Bronchial epithelial cell (primary cell): ENCODE measurements at regions not wholly inside any gene's neighbourhood (a gene's known extent, or its start where the extent isn't known, plus 50 kb on each side); places are given as distances from the start of the nearest gene placed in this dataset.

Source experiments
- DNase-seq: peaks from one replicate; pipeline ENCODE4 v3.0.0-alpha.2; 2010; ENCODE audit warnings: low read depth
- FAIRE-seq: peaks from 2 replicates; lab custom pipeline; 2011; peaks lifted over from hg19 to GRCh38; lab: Jason Lieb, UNC
- H3K27me3 ChIP-seq: 2 replicates; pipeline ENCODE4 v1.5.1; 2011; ENCODE audit warnings: low read length; ENCODE audit not compliant: control insufficient read depth, insufficient read depth
- H3K36me3 ChIP-seq: 2 replicates; pipeline ENCODE4 v1.5.1; 2011; ENCODE audit warnings: low read length; ENCODE audit not compliant: control insufficient read depth, insufficient read depth
- H3K4me3 ChIP-seq: 2 replicates; pipeline ENCODE4 v1.5.1; 2011; ENCODE audit warnings: mild to moderate bottlenecking, low read depth, low read length, control low read depth
- TF ChIP-seq, protein P1 (sequence below): IDR thresholded peaks from 2 replicates; pipeline ENCODE4 v1.5.1; 2011; ENCODE audit warnings: mild to moderate bottlenecking, moderate library complexity, low read length, control low read depth, inconsistent platforms; ENCODE audit not compliant: insufficient read depth, severe bottlenecking

- DNase-seq (peak; percentile 62), FAIRE-seq (no peak)
- H3K27me3 ChIP-seq = no peaks in the 10 kb centered on the region
- TF ChIP-seq, protein P1, sequence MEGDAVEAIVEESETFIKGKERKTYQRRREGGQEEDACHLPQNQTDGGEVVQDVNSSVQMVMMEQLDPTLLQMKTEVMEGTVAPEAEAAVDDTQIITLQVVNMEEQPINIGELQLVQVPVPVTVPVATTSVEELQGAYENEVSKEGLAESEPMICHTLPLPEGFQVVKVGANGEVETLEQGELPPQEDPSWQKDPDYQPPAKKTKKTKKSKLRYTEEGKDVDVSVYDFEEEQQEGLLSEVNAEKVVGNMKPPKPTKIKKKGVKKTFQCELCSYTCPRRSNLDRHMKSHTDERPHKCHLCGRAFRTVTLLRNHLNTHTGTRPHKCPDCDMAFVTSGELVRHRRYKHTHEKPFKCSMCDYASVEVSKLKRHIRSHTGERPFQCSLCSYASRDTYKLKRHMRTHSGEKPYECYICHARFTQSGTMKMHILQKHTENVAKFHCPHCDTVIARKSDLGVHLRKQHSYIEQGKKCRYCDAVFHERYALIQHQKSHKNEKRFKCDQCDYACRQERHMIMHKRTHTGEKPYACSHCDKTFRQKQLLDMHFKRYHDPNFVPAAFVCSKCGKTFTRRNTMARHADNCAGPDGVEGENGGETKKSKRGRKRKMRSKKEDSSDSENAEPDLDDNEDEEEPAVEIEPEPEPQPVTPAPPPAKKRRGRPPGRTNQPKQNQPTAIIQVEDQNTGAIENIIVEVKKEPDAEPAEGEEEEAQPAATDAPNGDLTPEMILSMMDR = peak; percentile 5
- no peaks in the 10 kb centered on the region for H3K36me3 ChIP-seq
- no peak overlapping the region for H3K4me3 ChIP-seq
Observed at GRCh38 chr7:155224116-155224811, 73.4 kb upstream of the INSIG1 start.

DNA sequence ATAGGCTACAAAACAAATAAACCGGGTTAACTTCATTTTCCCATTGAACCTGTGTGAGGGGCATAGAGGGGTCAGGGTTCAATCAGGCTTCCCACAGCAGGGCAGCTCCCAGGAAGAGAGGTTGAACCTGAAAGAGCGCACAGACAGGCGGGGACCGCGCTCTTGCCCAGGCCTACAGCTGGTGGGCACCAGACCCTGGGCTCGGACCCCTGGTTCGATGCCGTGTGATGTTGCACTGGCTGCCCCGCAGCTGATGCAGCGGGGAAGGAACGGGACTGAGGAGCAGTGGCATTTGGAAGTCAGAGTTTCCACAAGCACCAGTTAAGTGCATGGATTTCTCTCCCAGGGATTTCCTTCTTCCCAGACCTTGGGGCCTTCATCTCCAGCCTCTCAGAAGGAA is 72.6 kb upstream of the INSIG1 start:
- no peak overlapping the region for H3K4me3 ChIP-seq
- TF ChIP-seq, protein P1 = no peak
- FAIRE-seq (no peak), DNase-seq (no peak)
- H3K36me3 ChIP-seq = no peaks in the 10 kb centered on the region
- no peaks in the 10 kb centered on the region for H3K27me3 ChIP-seq

GRCh38 chr7:155225516-155225915 is 72.2 kb upstream of the INSIG1 start:
- Histone ChIP-seq H3K27me3 (no peaks in the 10 kb centered on the region), H3K36me3 (no peaks in the 10 kb centered on the region), H3K4me3 (no peak overlapping the region)
- TF ChIP-seq, protein P1 = no peak
- FAIRE-seq (no peak), DNase-seq (no peak)

- Histone ChIP-seq H3K4me3 (no peak overlapping the region), H3K27me3 (no peaks in the 10 kb centered on the region), H3K36me3 (no peaks in the 10 kb centered on the region)
- FAIRE-seq (no peak), DNase-seq (no peak)
- TF ChIP-seq, protein P1 = no peak
Observed at GRCh38 chr7:155226261-155227003, 71.2 kb upstream of the INSIG1 start.

DNA sequence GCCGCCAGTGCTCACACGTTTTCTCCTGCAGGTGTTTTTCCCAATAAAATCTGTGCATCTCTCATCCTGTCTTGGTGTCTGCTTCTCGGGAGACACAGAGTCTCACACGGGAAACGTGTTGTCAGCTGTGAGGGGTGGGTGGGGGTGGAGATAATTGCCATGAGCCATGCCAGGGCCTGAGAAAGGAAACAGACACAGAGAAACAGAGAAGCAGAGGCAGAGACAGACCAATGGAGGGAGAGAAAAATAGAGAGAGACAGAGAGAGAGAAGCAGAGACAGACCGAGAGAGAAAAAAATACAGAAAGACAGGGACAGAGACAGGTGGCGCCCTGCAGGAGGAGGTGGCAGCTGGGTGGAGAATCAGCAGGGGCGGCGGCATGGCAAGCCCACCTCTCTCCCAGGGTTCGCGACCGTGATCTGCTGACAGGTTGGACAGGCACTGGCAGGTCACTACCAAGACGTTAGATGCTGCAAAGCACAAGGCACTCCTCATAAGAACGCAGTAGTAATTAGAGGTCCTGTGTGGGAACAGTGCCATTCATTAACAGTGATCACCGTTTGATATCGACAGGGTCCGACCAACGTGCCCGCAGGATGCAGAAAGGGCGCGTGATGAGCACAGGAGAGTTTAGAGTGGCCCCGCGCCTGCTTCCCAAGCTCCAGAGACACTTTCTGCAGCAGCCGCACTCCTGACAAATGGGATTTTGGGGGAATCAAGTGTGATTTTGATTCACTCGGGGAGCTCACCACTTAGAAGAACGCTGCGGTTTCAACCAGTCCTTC is 70.5 kb upstream of the INSIG1 start:
- FAIRE-seq = no peak

More for the DNA sequence above, 70.5 kb upstream of the INSIG1 start:
- Histone ChIP-seq H3K27me3 (no peaks in the 10 kb centered on the region), H3K4me3 (no peak overlapping the region), H3K36me3 (no peaks in the 10 kb centered on the region)
- TF ChIP-seq, protein P1 = no peak
- DNase-seq = no peak
